Activated CD4-positive, alpha-beta memory T cell treated with anti-CD3 and anti-CD28 coated beads for 36 hours (primary cell): ENCODE measurements at regions not wholly inside any gene's neighbourhood (a gene's known extent, or its start where the extent isn't known, plus 50 kb on each side); places are given as distances from the start of the nearest gene placed in this dataset.
A peak's percentile ranks its signal among the peaks of the same experiment; 100 is the strongest.
"Not testable (repeated sequence)": the region's sequence is repeated elsewhere in the genome, so short reads cannot be mapped to it uniquely, and the experiment has no call there.

Source experiments
- CTCF ChIA-PET: fragments of 350-600 bp; sonication (Branson Sonifier 250); formaldehyde crosslinking; loops from one replicate; lab custom pipeline; 2021; ENCODE audit warnings: antibody characterized with exemption, inconsistent platforms; lab: Charles Lee
- POLR2A ChIA-PET: fragments of 350-600 bp; sonication (Branson Sonifier 250); formaldehyde crosslinking; loops from one replicate; lab custom pipeline; 2021; ENCODE audit warnings: antibody characterized with exemption; lab: Charles Lee
- DNase-seq: peaks from one replicate; pipeline ENCODE4 v3.0.0-alpha.2; 2020
- H3K27ac Mint-ChIP-seq: one replicate; pipeline ENCODE4 v1.8.0; 2021; ENCODE audit warnings: mixed read lengths
- H3K27me3 Mint-ChIP-seq: one replicate; pipeline ENCODE4 v1.8.0; 2021; ENCODE audit warnings: mixed read lengths
- H3K36me3 Mint-ChIP-seq: one replicate; pipeline ENCODE4 v1.8.0; 2021; ENCODE audit warnings: mixed read lengths
- H3K4me1 Mint-ChIP-seq: one replicate; pipeline ENCODE4 v1.8.0; 2021; ENCODE audit warnings: low read depth, mixed read lengths
- H3K4me3 Mint-ChIP-seq: one replicate; pipeline ENCODE4 v1.8.0; 2021; ENCODE audit warnings: mild to moderate bottlenecking, mixed read lengths
- H3K9me3 Mint-ChIP-seq: one replicate; pipeline ENCODE4 v1.8.0; 2021; ENCODE audit warnings: mixed read lengths
- intact Hi-C: fragments of 100-400 bp; cut with micrococcal nuclease; formaldehyde crosslinking; loops from one replicate; pipeline ENCODE4 v1.15.1; 2023

DNA sequence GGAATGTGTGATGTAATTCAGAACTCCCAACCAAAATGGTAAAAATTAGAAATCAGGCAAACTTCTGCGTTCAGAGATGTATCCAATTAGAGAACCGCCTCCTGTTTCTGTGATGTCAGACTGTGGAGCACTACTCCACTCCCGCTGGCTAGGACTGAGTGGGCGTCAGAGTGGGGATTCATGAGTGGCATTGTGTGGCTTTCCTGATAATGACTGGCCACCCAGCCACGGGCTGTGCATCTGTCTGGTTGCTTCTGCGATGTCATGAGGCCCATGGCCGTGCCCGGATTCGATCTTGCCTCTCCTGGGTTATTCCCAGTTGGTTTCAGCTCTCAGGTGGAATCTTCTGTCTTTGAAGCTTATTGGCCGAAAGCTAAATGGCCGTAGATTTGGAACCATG lies 87.1 kb upstream of the KCNA1 start:
- Mint-ChIP-seq H3K36me3 (no peaks in the 10 kb centered on the region), H3K27me3 (no peaks in the 10 kb centered on the region), H3K9me3 (no peaks in the 10 kb centered on the region), H3K4me1 (peaks cover 37% of the 10 kb centered on the region), H3K4me3 (no peak overlapping the region), H3K27ac (no peak overlapping the region)
- no peak for DNase-seq
- CTCF ChIA-PET, result interaction anchor here (1.5 to 1.6 kb wide), 2 partner anchors 33 to 34 kb away, joined by 4 read pairs; no protein-coding TSS in a partner anchor
- intact Hi-C loops, result no loop called here
- POLR2A ChIA-PET, result no interaction called here

DNA sequence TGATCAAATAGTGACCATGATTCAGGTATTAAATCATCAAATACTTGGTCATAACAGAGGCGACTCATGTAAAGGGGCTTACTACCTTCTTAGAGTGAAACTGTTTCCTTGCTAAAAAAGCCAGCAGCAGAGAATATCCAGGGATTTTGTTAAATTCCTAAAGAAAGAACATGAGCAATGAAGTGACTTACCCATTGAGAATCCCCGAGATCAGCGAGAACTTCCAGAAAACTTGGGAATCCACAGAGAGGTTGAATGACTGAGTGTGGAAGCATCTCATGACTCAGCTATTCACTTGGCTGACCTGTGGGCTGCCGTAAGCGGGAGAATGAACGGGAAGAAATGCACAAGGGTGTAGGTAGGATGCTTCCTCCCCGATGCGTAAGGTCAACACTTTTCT lies 85.3 kb upstream of the KCNA1 start:
- no peak for DNase-seq
- H3K27me3 Mint-ChIP-seq, result no peaks in the 10 kb centered on the region
- no peak overlapping the region for H3K4me3 Mint-ChIP-seq
- ChIA-PET CTCF (interaction anchor here (1.4 kb wide), 1 partner anchor 31 kb away, joined by 5 read pairs; no protein-coding TSS in a partner anchor), POLR2A (no interaction called here)
- H3K27ac Mint-ChIP-seq, result no peak overlapping the region
- intact Hi-C loops, result no loop called here
- H3K9me3 Mint-ChIP-seq, result no peaks in the 10 kb centered on the region
- peaks cover 46% of the 10 kb centered on the region for H3K4me1 Mint-ChIP-seq
- H3K36me3 Mint-ChIP-seq, result no peaks in the 10 kb centered on the region

GRCh38 chr12:4825011-4825858 lies 84.5 kb upstream of the KCNA1 start:
- H3K27ac Mint-ChIP-seq, result no peak overlapping the region
- no peaks in the 10 kb centered on the region for H3K9me3 Mint-ChIP-seq
- ChIA-PET POLR2A (no interaction called here), CTCF (interaction anchor here (0.7 to 1.4 kb wide), 2 partner anchors 30 to 32 kb away, joined by 4 to 5 read pairs; no protein-coding TSS in a partner anchor)
- H3K4me3 Mint-ChIP-seq, result no peak overlapping the region
- intact Hi-C loops, result loop anchor here (1.0 to 5.0 kb wide), 2 partner anchors 18 to 178 kb away; partner anchors contain the start of genes AKAP3 and NDUFA9
- H3K36me3 Mint-ChIP-seq, result no peaks in the 10 kb centered on the region
- H3K4me1 Mint-ChIP-seq, result peaks cover 55% of the 10 kb centered on the region
- DNase-seq, result no peak
- no peaks in the 10 kb centered on the region for H3K27me3 Mint-ChIP-seq

DNA sequence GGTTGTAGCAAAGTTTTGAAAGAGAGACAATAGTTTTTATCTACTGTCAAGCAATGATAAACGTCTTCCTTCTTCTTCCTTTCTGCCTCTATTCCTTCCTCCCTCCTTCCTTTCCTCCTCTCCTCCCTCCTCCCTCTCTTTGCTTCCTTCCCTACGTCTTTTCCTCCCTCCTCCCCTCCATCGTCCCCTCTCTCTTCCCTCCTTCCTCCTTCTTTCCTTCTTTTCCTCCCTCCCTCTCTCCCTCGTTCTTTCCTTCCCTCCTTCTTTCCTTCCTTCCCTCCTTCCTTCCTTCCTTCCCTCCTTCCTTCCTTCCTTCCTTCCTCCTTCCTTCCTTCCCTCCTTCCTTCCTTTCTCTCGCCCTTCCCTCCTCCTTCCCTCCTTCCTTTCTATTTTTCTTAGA lies 82.8 kb upstream of the KCNA1 start:
- H3K27me3 Mint-ChIP-seq, result no peaks in the 10 kb centered on the region
- no peaks in the 10 kb centered on the region for H3K9me3 Mint-ChIP-seq
- ChIA-PET POLR2A (interaction anchor here (1.1 kb wide), 1 partner anchor 31 kb away, joined by 4 read pairs; no protein-coding TSS in a partner anchor), CTCF (no interaction called here)
- no peak for DNase-seq
- intact Hi-C loops, result loop anchor here (5.0 kb wide), 1 partner anchor 180 kb away; the partner anchor contains the start of genes AKAP3 and NDUFA9
- H3K36me3 Mint-ChIP-seq, result no peaks in the 10 kb centered on the region
- H3K4me1 Mint-ChIP-seq, result peaks cover 60% of the 10 kb centered on the region
- H3K27ac Mint-ChIP-seq, result no peak overlapping the region
- H3K4me3 Mint-ChIP-seq, result no peak overlapping the region

DNA sequence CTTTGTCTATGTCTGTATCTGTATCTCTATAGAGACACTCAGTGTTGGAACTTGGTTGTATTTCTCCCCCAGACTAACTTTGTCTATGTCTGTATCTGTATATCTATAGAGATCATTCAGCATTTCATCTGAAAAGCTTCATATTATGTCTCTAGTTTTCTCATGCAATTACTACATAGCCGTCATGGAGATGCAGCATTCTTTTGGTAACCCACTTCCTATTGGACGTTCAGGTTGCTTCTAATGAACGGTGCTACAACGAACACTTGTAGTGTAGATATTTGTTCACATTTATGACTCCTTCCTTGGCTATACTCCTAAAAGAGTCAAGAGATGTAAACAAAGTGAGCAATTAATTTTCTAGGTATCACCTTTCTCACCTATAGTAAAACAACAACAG lies 81.5 kb upstream of the KCNA1 start:
- no peak for DNase-seq
- Mint-ChIP-seq H3K27ac (peak overlapping the region; percentile 40), H3K36me3 (no peaks in the 10 kb centered on the region), H3K27me3 (no peaks in the 10 kb centered on the region), H3K4me3 (peak overlapping the region; percentile 71), H3K4me1 (peaks cover 62% of the 10 kb centered on the region), H3K9me3 (peaks cover 6% of the 10 kb centered on the region)
- POLR2A ChIA-PET, result interaction anchor here (0.7 to 1.1 kb wide), 2 partner anchors 9 to 30 kb away, joined by 4 read pairs; no protein-coding TSS in a partner anchor
- intact Hi-C loops, result loop anchor here (5.0 kb wide), 1 partner anchor 181 kb away; the partner anchor contains the start of genes AKAP3 and NDUFA9
- CTCF ChIA-PET, result interaction anchor here (0.6 kb wide), 1 partner anchor 19 kb away, joined by 3 read pairs; no protein-coding TSS in a partner anchor

- Mint-ChIP-seq H3K27me3 (no peaks in the 10 kb centered on the region), H3K27ac (peak overlapping the region; percentile 85), H3K36me3 (no peaks in the 10 kb centered on the region), H3K9me3 (peaks cover 8% of the 10 kb centered on the region), H3K4me3 (peak overlapping the region; percentile 71), H3K4me1 (peaks cover 60% of the 10 kb centered on the region)
- ChIA-PET POLR2A (interaction anchor here (0.6 kb wide), 1 partner anchor 856 kb away, joined by 4 read pairs; no protein-coding TSS in a partner anchor), CTCF (interaction anchor here (0.6 to 1.2 kb wide), 3 partner anchors 23 to 49 kb away, joined by 3 read pairs; no protein-coding TSS in a partner anchor)
- peak; percentile 18 for DNase-seq
- intact Hi-C loops, result loop anchor here (5.0 kb wide), 1 partner anchor 182 kb away; the partner anchor contains the start of genes AKAP3 and NDUFA9
These were observed 80.4 kb upstream of the KCNA1 start for GRCh38 chr12:4829161-4829792.

DNA sequence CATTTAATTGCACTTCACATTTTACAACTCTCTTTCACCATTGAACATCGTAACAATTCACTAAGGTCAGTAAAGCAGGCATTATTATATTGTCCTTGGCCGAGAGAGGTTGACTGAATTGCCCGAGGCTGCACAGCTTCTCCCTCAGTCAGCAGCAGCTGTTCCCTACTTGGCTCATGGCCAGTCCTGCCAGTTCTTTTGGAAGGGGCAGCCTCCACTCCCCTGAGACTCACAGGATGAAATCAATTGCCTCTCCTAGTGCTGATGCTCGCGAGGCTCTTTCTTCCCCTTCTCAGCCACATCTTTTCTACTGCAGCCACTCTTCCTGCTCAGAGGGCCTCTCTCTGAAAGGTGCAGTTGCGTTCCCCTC lies 79.9 kb upstream of the KCNA1 start:
- Mint-ChIP-seq H3K4me1 (peaks cover 56% of the 10 kb centered on the region), H3K9me3 (peaks cover 8% of the 10 kb centered on the region), H3K36me3 (no peaks in the 10 kb centered on the region), H3K4me3 (peak overlapping the region; percentile 71), H3K27me3 (no peaks in the 10 kb centered on the region), H3K27ac (peak overlapping the region; percentile 85)
- DNase-seq, result peak; percentile 18
- ChIA-PET CTCF (interaction anchor here (0.6 to 1.2 kb wide), 3 partner anchors 24 to 50 kb away, joined by 3 read pairs; no protein-coding TSS in a partner anchor), POLR2A (interaction anchor here (0.6 kb wide), 1 partner anchor 857 kb away, joined by 4 read pairs; no protein-coding TSS in a partner anchor)
- intact Hi-C loops, result loop anchor here (5.0 kb wide), 1 partner anchor 182 kb away; the partner anchor contains the start of genes AKAP3 and NDUFA9

DNA sequence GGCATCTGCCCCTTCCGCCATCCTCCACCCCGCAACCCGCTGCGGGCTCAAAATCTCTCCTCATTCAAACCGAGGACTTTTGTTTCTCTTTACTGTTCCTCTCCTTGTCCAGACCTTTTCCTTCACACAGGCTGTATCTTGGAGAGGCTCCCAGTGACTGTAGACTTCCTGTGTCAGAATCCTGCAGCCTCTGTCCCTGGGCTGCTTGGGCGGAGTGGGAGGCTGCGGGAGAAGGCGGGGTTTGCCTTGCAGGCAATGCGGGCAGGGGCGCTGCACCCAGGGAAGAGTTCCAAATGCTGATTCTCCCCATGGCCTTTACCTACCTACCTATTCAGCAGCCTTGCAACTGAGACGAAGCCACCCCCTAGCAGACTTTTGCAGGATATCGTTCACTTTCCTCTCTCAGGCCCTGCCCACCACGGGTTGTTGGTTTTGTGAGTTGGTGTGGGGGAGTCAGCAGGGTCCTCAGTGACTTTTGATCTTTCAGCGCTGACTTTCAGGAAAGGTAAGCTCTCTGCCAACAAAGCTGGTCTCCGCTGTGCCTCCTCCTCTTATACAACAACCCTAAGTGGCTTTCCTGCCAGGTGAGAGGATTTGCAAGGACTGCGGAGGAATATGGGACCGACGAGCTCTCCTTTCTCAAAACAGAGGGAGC lies 79.0 kb upstream of the KCNA1 start:
- H3K4me3 Mint-ChIP-seq, result no peak overlapping the region
- peaks cover 8% of the 10 kb centered on the region for H3K9me3 Mint-ChIP-seq
- intact Hi-C loops, result no loop called here
- no peaks in the 10 kb centered on the region for H3K36me3 Mint-ChIP-seq
- no peak for DNase-seq
- ChIA-PET CTCF (interaction anchor here (1.5 to 1.7 kb wide), 2 partner anchors 25 to 27 kb away, joined by 6 to 8 read pairs; no protein-coding TSS in a partner anchor), POLR2A (no interaction called here)
- H3K27me3 Mint-ChIP-seq, result no peaks in the 10 kb centered on the region
- peaks cover 47% of the 10 kb centered on the region for H3K4me1 Mint-ChIP-seq
- no peak overlapping the region for H3K27ac Mint-ChIP-seq

DNA sequence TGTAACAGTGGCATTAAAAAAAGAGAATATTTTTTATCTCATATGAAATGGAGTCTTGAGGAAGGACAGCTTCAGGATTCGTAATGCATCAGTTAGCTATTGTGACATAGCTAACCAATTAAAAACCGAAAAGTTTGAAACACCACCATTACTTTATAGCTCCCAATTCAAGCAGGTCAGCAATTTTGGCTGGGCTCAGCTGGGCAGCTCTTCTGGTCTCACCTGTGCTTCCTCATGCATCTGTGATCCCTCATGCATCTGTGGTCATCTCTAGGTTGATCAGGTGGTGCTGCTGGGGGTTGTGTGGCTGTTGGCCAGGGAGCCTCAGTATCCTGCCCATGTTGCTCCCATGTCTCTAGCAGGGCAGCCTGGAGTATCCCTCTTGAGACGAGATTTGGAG lies 76.7 kb upstream of the KCNA1 start:
- Mint-ChIP-seq H3K36me3 (no peaks in the 10 kb centered on the region), H3K9me3 (peaks cover 8% of the 10 kb centered on the region), H3K27me3 (peaks cover 2% of the 10 kb centered on the region), H3K4me1 (peaks cover 36% of the 10 kb centered on the region), H3K4me3 (no peak overlapping the region), H3K27ac (no peak overlapping the region)
- intact Hi-C loops, result no loop called here
- DNase-seq, result no peak
- CTCF ChIA-PET, result interaction anchor here (0.8 to 1.6 kb wide), 2 partner anchors 16 to 22 kb away, joined by 3 to 4 read pairs; no protein-coding TSS in a partner anchor
- POLR2A ChIA-PET, result no interaction called here

DNA sequence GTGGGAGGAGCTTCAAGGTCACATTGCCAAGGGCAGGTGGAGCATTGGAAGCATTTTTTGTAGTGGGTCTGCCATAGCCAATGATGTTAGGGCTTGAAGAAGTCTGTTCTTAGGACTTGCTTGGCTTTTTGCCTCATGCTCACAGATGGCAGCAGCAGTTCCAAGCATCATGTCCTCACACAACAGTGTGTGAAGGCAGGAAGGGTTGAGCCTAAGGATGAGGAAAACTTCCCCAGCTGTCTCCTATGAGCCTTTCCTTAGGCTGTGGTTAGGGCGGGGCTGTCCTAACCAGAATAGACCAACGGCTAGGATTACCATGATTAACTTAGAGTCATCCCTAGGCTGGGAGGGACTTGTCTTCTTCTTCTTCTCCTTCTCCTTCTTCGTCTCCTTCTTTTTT lies 76.2 kb upstream of the KCNA1 start:
- Mint-ChIP-seq H3K27ac (no peak overlapping the region), H3K4me1 (peaks cover 31% of the 10 kb centered on the region), H3K27me3 (peaks cover 2% of the 10 kb centered on the region), H3K36me3 (no peaks in the 10 kb centered on the region), H3K4me3 (no peak overlapping the region), H3K9me3 (peaks cover 8% of the 10 kb centered on the region)
- ChIA-PET CTCF (interaction anchor here (1.6 kb wide), 1 partner anchor 22 kb away, joined by 4 read pairs; no protein-coding TSS in a partner anchor), POLR2A (no interaction called here)
- intact Hi-C loops, result no loop called here
- DNase-seq, result no peak

DNA sequence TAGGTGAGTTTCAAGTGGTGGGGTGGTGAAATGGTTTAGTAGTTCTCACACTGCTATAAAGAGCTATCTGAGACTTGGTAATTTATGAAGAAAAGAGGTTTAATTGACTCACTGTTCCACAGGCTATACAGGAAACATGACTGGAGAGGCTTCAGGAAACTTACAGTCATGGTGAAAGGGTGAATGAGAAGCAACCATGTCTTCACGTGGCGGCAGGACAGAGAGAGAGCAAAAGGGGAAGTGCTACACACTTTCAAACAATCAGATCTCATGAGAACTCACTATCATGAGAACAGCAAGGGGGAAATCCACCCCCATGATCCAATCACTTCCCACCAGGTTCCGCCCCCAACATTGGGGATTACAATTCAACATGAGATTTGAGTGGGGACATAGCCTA lies 67.3 kb upstream of the KCNA1 start:
- CTCF ChIA-PET, result interaction anchor here (2.4 to 3.5 kb wide), 2 partner anchors 13 to 15 kb away, joined by 10 to 15 read pairs; no protein-coding TSS in a partner anchor
- DNase-seq, result peak; percentile 35
- H3K4me1 Mint-ChIP-seq, result peaks cover 11% of the 10 kb centered on the region
- intact Hi-C loops, POLR2A ChIA-PET, H3K4me3 Mint-ChIP-seq, H3K27ac Mint-ChIP-seq, H3K36me3 Mint-ChIP-seq, H3K9me3 Mint-ChIP-seq: not testable (repeated sequence)
- H3K27me3 Mint-ChIP-seq, result peaks cover 13% of the 10 kb centered on the region
